ENCODE measurements at regions not wholly inside any gene's neighbourhood (a gene's known extent, or its start where the extent isn't known, plus 50 kb on each side); places are given as distances from the start of the nearest gene placed in this dataset.
A peak's percentile ranks its signal among the peaks of the same experiment; 100 is the strongest.

DNA sequence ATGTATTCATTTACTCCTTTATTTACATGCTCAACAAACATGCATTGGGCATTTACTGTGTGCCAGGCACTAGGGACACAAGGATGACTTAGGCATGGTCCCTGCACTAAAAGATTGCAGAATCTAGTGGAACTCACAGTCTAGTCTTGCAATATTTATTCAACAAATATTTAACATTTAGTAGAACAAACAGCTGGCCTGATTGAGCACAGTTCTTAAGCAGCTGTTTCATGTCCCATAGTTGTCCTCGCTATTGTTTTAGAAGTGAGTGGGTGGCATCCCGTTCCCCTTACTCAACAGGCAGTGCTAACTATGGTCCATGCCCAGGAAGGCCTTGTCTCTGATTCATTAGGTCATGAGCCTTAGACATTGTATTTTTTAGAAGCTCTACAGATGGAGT lies 459.9 kb upstream of the CADM1 start (continued):
- TF ChIP-seq FOXA3 (CRISPR knock-in tag; IDR thresholded peaks at IDR 0.05) = peak; percentile 77
- TF ChIP-seq TFAP4 (IDR thresholded peaks at IDR 0.05; ENCODE audit: borderline replicate concordance, low read depth) = peak; percentile 53; the same call in 1 of the 2 replicates
- TF ChIP-seq, protein P1, sequence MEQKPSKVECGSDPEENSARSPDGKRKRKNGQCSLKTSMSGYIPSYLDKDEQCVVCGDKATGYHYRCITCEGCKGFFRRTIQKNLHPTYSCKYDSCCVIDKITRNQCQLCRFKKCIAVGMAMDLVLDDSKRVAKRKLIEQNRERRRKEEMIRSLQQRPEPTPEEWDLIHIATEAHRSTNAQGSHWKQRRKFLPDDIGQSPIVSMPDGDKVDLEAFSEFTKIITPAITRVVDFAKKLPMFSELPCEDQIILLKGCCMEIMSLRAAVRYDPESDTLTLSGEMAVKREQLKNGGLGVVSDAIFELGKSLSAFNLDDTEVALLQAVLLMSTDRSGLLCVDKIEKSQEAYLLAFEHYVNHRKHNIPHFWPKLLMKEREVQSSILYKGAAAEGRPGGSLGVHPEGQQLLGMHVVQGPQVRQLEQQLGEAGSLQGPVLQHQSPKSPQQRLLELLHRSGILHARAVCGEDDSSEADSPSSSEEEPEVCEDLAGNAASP (CRISPR knock-in tag; IDR thresholded peaks at IDR 0.05; ENCODE audit: borderline replicate concordance) = no peak
- no peak for TF ChIP-seq ZNF816 (CRISPR knock-in tag; IDR thresholded peaks at IDR 0.05; ENCODE audit: borderline replicate concordance)
- TF ChIP-seq CAMTA2 (CRISPR knock-in tag; IDR thresholded peaks at IDR 0.05; ENCODE audit: borderline replicate concordance) = no peak
- TF ChIP-seq FOSL2 (CRISPR knock-in tag; IDR thresholded peaks at IDR 0.05) = peak; percentile 53; the same call in 1 of the 2 replicates
- peak; percentile 56; the same call in 1 of the 2 replicates for TF ChIP-seq CEBPG (CRISPR knock-in tag; IDR thresholded peaks at IDR 0.05)
- TF ChIP-seq GFI1 (CRISPR knock-in tag; IDR thresholded peaks at IDR 0.05; ENCODE audit: borderline replicate concordance) = peak; percentile 87
- TF ChIP-seq HHEX (CRISPR knock-in tag; IDR thresholded peaks at IDR 0.05) = peak; percentile 44; the same call in 1 of the 2 replicates
- no peak for TF ChIP-seq NAIF1 (CRISPR knock-in tag; IDR thresholded peaks at IDR 0.05; ENCODE audit: borderline replicate concordance)
- TF ChIP-seq GATAD2A (CRISPR knock-in tag; IDR thresholded peaks at IDR 0.05) = peak; percentile 75; the same call in 1 of the 2 replicates
- peak; percentile 70 for TF ChIP-seq SOX5 (CRISPR knock-in tag; IDR thresholded peaks at IDR 0.05; ENCODE audit: borderline replicate concordance)
- TF ChIP-seq ZNF780A (CRISPR knock-in tag; IDR thresholded peaks at IDR 0.05) = no peak
- peak; percentile 32; the same call in 1 of the 2 replicates for TF ChIP-seq SOX13 (IDR thresholded peaks at IDR 0.05)
- TF ChIP-seq SOX13 (CRISPR knock-in tag; conservative IDR thresholded peaks at IDR 0.05 in 1 of 2, IDR thresholded peaks at IDR 0.05 in 1 of 2) = peak in 1 of 2 experiments; percentile 88; a peak in 2 of 4 replicates
- TF ChIP-seq MED8 (CRISPR knock-in tag; IDR thresholded peaks at IDR 0.05; ENCODE audit: insufficient replicate concordance) = no peak
- 0 out of 4 replicates have a peak, but pooled peaks of 1 of the 2 experiments have one; percentile 38 for TF ChIP-seq EP300 (IDR thresholded peaks at IDR 0.05; ENCODE audit: low read depth in 2 of 2, low read length in 2 of 2)
- TF ChIP-seq EP300 (CRISPR knock-in tag; IDR thresholded peaks at IDR 0.05; ENCODE audit: borderline replicate concordance) = no peak
- TF ChIP-seq EED (CRISPR knock-in tag; IDR thresholded peaks at IDR 0.05) = no peak
- peak; percentile 63; the same call in 1 of the 2 replicates for TF ChIP-seq CEBPB (IDR thresholded peaks at IDR 0.05; ENCODE audit: borderline replicate concordance, low read depth, low read length)
- TF ChIP-seq ZNF335 (CRISPR knock-in tag; IDR thresholded peaks at IDR 0.05) = no peak
- TF ChIP-seq HMG20B (CRISPR knock-in tag; conservative IDR thresholded peaks at IDR 0.05) = peak; percentile 53; the same call in 1 of the 2 replicates

Measured in HepG2 (cell line).